NCI-H2081 (cell line): ENCODE measurements at regions not wholly inside any gene's neighbourhood (a gene's known extent, or its start where the extent isn't known, plus 50 kb on each side); places are given as distances from the start of the nearest gene placed in this dataset.

Experiments used
- DNase-seq, 2 experiments: peaks; one replicate each; lab custom pipeline; 2025; lab: John Stamatoyannopoulos, UW

GRCh38 chr15:38672814-38673670 is 108.4 kb upstream of the RASGRP1 start:
- no peak for DNase-seq

GRCh38 chr15:38674448-38674847 is 109.8 kb upstream of the RASGRP1 start:
- DNase-seq = no peak

- no peak for DNase-seq
Observed at GRCh38 chr15:38678281-38678680, 113.7 kb upstream of the RASGRP1 start.

- DNase-seq = no peak
Observed at GRCh38 chr15:38680775-38681174, 116.2 kb upstream of the RASGRP1 start.

- DNase-seq = no peak
Observed at GRCh38 chr15:38682363-38682762, 117.7 kb upstream of the RASGRP1 start.

GRCh38 chr15:38682861-38683260 is 118.2 kb upstream of the RASGRP1 start:
- DNase-seq = no peak

- DNase-seq = peak; percentile 4 to 47
Observed at GRCh38 chr15:38683382-38684242, 119.0 kb upstream of the RASGRP1 start.

- peak in 1 of 2 experiments; percentile 16 for DNase-seq
Observed at GRCh38 chr15:38684440-38685010, 119.9 kb upstream of the RASGRP1 start.

GRCh38 chr15:38685686-38686339 is 121.2 kb upstream of the RASGRP1 start:
- DNase-seq = no peak

- DNase-seq = no peak
Observed at GRCh38 chr15:38687340-38687739, 122.7 kb upstream of the RASGRP1 start.

- DNase-seq = no peak
Observed at GRCh38 chr15:38687775-38688495, 123.3 kb upstream of the RASGRP1 start.

- no peak for DNase-seq
Observed at GRCh38 chr15:38688761-38689160, 124.1 kb upstream of the RASGRP1 start.

- no peak for DNase-seq
Observed at GRCh38 chr15:38689522-38689921, 124.9 kb upstream of the RASGRP1 start.

- no peak for DNase-seq
Observed at GRCh38 chr15:38690216-38690615, 125.6 kb upstream of the RASGRP1 start.

- DNase-seq = peak; percentile 58 to 69
Observed at GRCh38 chr15:38690719-38691332, 126.2 kb upstream of the RASGRP1 start.

GRCh38 chr15:38691377-38691776 is 126.8 kb upstream of the RASGRP1 start:
- DNase-seq = no peak

- DNase-seq = no peak
Observed at GRCh38 chr15:38691965-38692788, 127.6 kb upstream of the RASGRP1 start.

GRCh38 chr15:38692789-38693062 is 128.1 kb upstream of the RASGRP1 start:
- no peak for DNase-seq

GRCh38 chr15:38695249-38696108 is 130.9 kb upstream of the RASGRP1 start:
- DNase-seq = no peak
